Panc1 (cell line): ENCODE measurements at regions not wholly inside any gene's neighbourhood (a gene's known extent, or its start where the extent isn't known, plus 50 kb on each side); places are given as distances from the start of the nearest gene placed in this dataset.
"Not testable (repeated sequence)": the region's sequence is repeated elsewhere in the genome, so short reads cannot be mapped to it uniquely, and the experiment has no call there.

ENCODE experiments used
- ATAC-seq: fragments of 200-7000 bp; cut with Tn5 transposase; 2 replicates; pipeline ENCODE4 v1.9.1; 2020; ENCODE audit warnings: mild to moderate bottlenecking, moderate library complexity
- BruUV-seq: library from RNA; stranded (reverse); fragments of 400-500 nt; replicated peaks from 2 replicates; lab custom pipeline; 2021; lab: Mats Ljungman, UMichigan
- CTCF ChIA-PET: fragments of 300-600 bp; sonication (Branson Sonifier 250); formaldehyde crosslinking; loops from one replicate; lab custom pipeline; 2022; ENCODE audit warnings: antibody characterized with exemption; lab: Charles Lee
- POLR2A ChIA-PET: fragments of 300-600 bp; sonication (Branson Sonifier 250); formaldehyde crosslinking; loops from one replicate; lab custom pipeline; 2022; ENCODE audit warnings: antibody characterized with exemption; lab: Charles Lee
- DNase-seq: peaks from one replicate; pipeline ENCODE4 v3.0.0-alpha.2; 2010; ENCODE audit warnings: low read depth, low spot score
- H3K27ac ChIP-seq: 2 replicates; pipeline ENCODE4 v1.5.1; 2011; ENCODE audit warnings: mild to moderate bottlenecking, low read length, inconsistent platforms
- H3K27me3 ChIP-seq: fragments of 200-500 bp; sonication (Bioruptor generic); 2 replicates; pipeline ENCODE4 v1.6.0; 2014; ENCODE audit warnings: low read length, inconsistent platforms; ENCODE audit not compliant: control insufficient read depth, insufficient read depth
- H3K36me3 ChIP-seq: fragments of 200-500 bp; sonication (Bioruptor generic); 2 replicates; pipeline ENCODE4 v1.5.1; 2014; ENCODE audit warnings: inconsistent platforms, mild to moderate bottlenecking, low read length, moderate library complexity; ENCODE audit not compliant: control insufficient read depth, insufficient read depth
- H3K4me1 ChIP-seq: 2 replicates; pipeline ENCODE4 v1.5.1; 2011; ENCODE audit warnings: inconsistent platforms, mild to moderate bottlenecking, low read length, moderate library complexity; ENCODE audit not compliant: control insufficient read depth, insufficient read depth
- H3K4me3 ChIP-seq, 2 experiments: 2 replicates each; pipeline ENCODE4 v1.5.1; 2011 to 2012; ENCODE audit warnings: low read depth in 2 of 2, low read length in 2 of 2, mild to moderate bottlenecking in 2 of 2, inconsistent platforms in 1 of 2, moderate library complexity in 1 of 2
- H3K9me3 ChIP-seq: fragments of 200-500 bp; sonication (Bioruptor generic); 2 replicates; pipeline ENCODE4 v1.5.1; 2014; ENCODE audit warnings: low read depth, mild to moderate bottlenecking, inconsistent platforms, low read length, moderate library complexity; ENCODE audit not compliant: control insufficient read depth, insufficient read depth
- CTCF ChIP-seq: fragments of 450-650 bp; IDR thresholded peaks from 2 replicates; pipeline ENCODE4 v1.5.1; 2017; ENCODE audit warnings: mild to moderate bottlenecking
- in situ Hi-C: cut with HindIII; loops from 2 replicates; pipeline ENCODE4 v1.10.0; 2016; ENCODE audit warnings: low sequenced_read_pairs, low pct_unique_long_range_greater_than_20kb
- intact Hi-C: fragments of 100-400 bp; cut with micrococcal nuclease; formaldehyde crosslinking; loops from one replicate; pipeline ENCODE4 v1.10.0; 2022; ENCODE audit not compliant: unreplicated experiment

- DNase-seq, H3K4me1 ChIP-seq, H3K9me3 ChIP-seq, H3K36me3 ChIP-seq, intact Hi-C loops, in situ Hi-C loops, BruUV-seq, POLR2A ChIA-PET, H3K27ac ChIP-seq, H3K27me3 ChIP-seq: not testable (repeated sequence)
- ATAC-seq: peak; percentile 74
- TF ChIP-seq CTCF: peak; percentile 24; the same call in 1 of the 2 replicates
- CTCF ChIA-PET: interaction anchor here (0.6 kb wide), 2 partner anchors 494 to 623 kb away, joined by 3 to 7 read pairs; no protein-coding TSS in a partner anchor
- peak overlapping the region; percentile 49 to 60 for H3K4me3 ChIP-seq
Measured at GRCh38 chr18:14431031-14431521, 112.3 kb downstream of the POTEC start.

- H3K27ac ChIP-seq, ATAC-seq, in situ Hi-C loops, BruUV-seq, H3K9me3 ChIP-seq, intact Hi-C loops, POLR2A ChIA-PET, H3K4me3 ChIP-seq, DNase-seq, CTCF ChIA-PET, H3K36me3 ChIP-seq, H3K27me3 ChIP-seq, H3K4me1 ChIP-seq: not testable (repeated sequence)
- TF ChIP-seq CTCF: peak; percentile 27; the same call in 1 of the 2 replicates
Measured at GRCh38 chr18:14415806-14416205, 127.6 kb downstream of the POTEC start.

GRCh38 chr18:14415399-14415798 lies 128.0 kb downstream of the POTEC start:
- H3K9me3 ChIP-seq, H3K27ac ChIP-seq, DNase-seq, CTCF ChIA-PET, H3K27me3 ChIP-seq, ATAC-seq, BruUV-seq, H3K4me1 ChIP-seq, H3K36me3 ChIP-seq, H3K4me3 ChIP-seq, POLR2A ChIA-PET, in situ Hi-C loops, intact Hi-C loops: not testable (repeated sequence)

GRCh38 chr18:14395533-14395932 lies 147.9 kb downstream of the POTEC start:
- H3K27ac ChIP-seq, POLR2A ChIA-PET, H3K4me1 ChIP-seq, H3K27me3 ChIP-seq, in situ Hi-C loops, H3K36me3 ChIP-seq, CTCF ChIA-PET, BruUV-seq, H3K9me3 ChIP-seq, ATAC-seq, DNase-seq, H3K4me3 ChIP-seq, intact Hi-C loops: not testable (repeated sequence)
- peak; percentile 10; the same call in 1 of the 2 replicates for TF ChIP-seq CTCF

- in situ Hi-C loops, BruUV-seq: not testable (repeated sequence)
Measured at GRCh38 chr18:14393563-14394103, 149.8 kb downstream of the POTEC start.

More at GRCh38 chr18:14393563-14394103, 149.8 kb downstream of the POTEC start:
- H3K4me1 ChIP-seq, H3K27me3 ChIP-seq, ATAC-seq, POLR2A ChIA-PET, H3K9me3 ChIP-seq, H3K36me3 ChIP-seq, H3K27ac ChIP-seq, DNase-seq, H3K4me3 ChIP-seq, intact Hi-C loops: not testable (repeated sequence)
- CTCF ChIA-PET: interaction anchor here (0.6 kb wide), 1 partner anchor 570 kb away, joined by 3 read pairs; the partner anchor contains the start of gene MC5R
